Naive thymus-derived CD4-positive, alpha-beta T cell (primary cell): ENCODE measurements at regions not wholly inside any gene's neighbourhood (a gene's known extent, or its start where the extent isn't known, plus 50 kb on each side); places are given as distances from the start of the nearest gene placed in this dataset.

ENCODE experiments used
- ATAC-seq: fragments of 150-1000 bp; cut with Tn5 transposase; 2 replicates; pipeline ENCODE4 v1.10.0; 2021; ENCODE audit warnings: mild to moderate bottlenecking, moderate library complexity
- CTCF ChIA-PET: fragments of 350-600 bp; sonication (Branson Sonifier 250); formaldehyde crosslinking; loops from one replicate; lab custom pipeline; 2021; ENCODE audit warnings: antibody characterized with exemption; lab: Charles Lee
- POLR2A ChIA-PET: fragments of 350-600 bp; sonication (Branson Sonifier 250); formaldehyde crosslinking; loops from one replicate; lab custom pipeline; 2021; ENCODE audit warnings: antibody characterized with exemption, inconsistent platforms; lab: Charles Lee
- DNase-seq, 9 donors: peaks; one replicate each; pipeline versions ENCODE4 v3.0.0 to v3.0.0-alpha.2; 2020 to 2022; ENCODE audit warnings: mixed read lengths in 1 of 9
- H3K27ac ChIP-seq: one replicate; pipeline ENCODE4 v1.7.0; 2013; ENCODE audit warnings: mild to moderate bottlenecking, low read depth, low read length, moderate library complexity
- H3K27me3 ChIP-seq, 2 donors: one replicate each; pipeline ENCODE4 v1.7.0; 2013; ENCODE audit warnings: low read length in 2 of 2, mild to moderate bottlenecking in 2 of 2, moderate library complexity in 2 of 2; ENCODE audit not compliant: control insufficient read depth in 2 of 2, insufficient read depth in 2 of 2
- H3K36me3 ChIP-seq, 3 experiments: 1 replicate in 2 of 3; 2 replicates in 1 of 3; pipeline ENCODE4 v1.7.0; 2013; ENCODE audit warnings: low read length in 3 of 3, mild to moderate bottlenecking in 3 of 3, moderate library complexity in 1 of 3; ENCODE audit not compliant: insufficient read depth in 3 of 3, control insufficient read depth in 2 of 3
- H3K4me1 ChIP-seq, 2 donors: one replicate each; pipeline ENCODE4 v1.7.0; 2013; ENCODE audit warnings: low read length in 2 of 2, mild to moderate bottlenecking in 2 of 2, moderate library complexity in 1 of 2; ENCODE audit not compliant: control insufficient read depth in 2 of 2, insufficient read depth in 2 of 2
- H3K4me3 ChIP-seq: 2 replicates; pipeline ENCODE4 v1.7.0; 2013; ENCODE audit warnings: mild to moderate bottlenecking, low read length
- H3K9me3 ChIP-seq, 3 experiments: 1 replicate in 2 of 3; 2 replicates in 1 of 3; pipeline ENCODE4 v1.7.0; 2013; ENCODE audit warnings: low read length in 3 of 3; ENCODE audit not compliant: control insufficient read depth in 2 of 3
- H3K27ac Mint-ChIP-seq, 9 donors: one replicate each; pipeline ENCODE4 v1.8.0; 2020 to 2022; ENCODE audit warnings: mixed read lengths in 9 of 9, mild to moderate bottlenecking in 8 of 9, moderate library complexity in 5 of 9, inconsistent platforms in 2 of 9
- H3K27me3 Mint-ChIP-seq, 5 donors: one replicate each; pipeline ENCODE4 v1.8.0; 2021 to 2022; ENCODE audit warnings: mixed read lengths in 5 of 5, mild to moderate bottlenecking in 1 of 5
- H3K36me3 Mint-ChIP-seq, 5 donors: one replicate each; pipeline ENCODE4 v1.8.0; 2020 to 2022; ENCODE audit warnings: mixed read lengths in 5 of 5, mild to moderate bottlenecking in 3 of 5, inconsistent platforms in 1 of 5
- H3K4me1 Mint-ChIP-seq, 7 donors: one replicate each; pipeline ENCODE4 v1.8.0; 2020 to 2022; ENCODE audit warnings: mixed read lengths in 7 of 7, mild to moderate bottlenecking in 3 of 7, inconsistent platforms in 1 of 7
- H3K4me3 Mint-ChIP-seq, 10 donors: one replicate each; pipeline ENCODE4 v1.8.0; 2020 to 2022; ENCODE audit warnings: mild to moderate bottlenecking in 10 of 10, mixed read lengths in 10 of 10, moderate library complexity in 6 of 10, inconsistent platforms in 2 of 10
- H3K9me3 Mint-ChIP-seq, 11 donors: one replicate each; pipeline ENCODE4 v1.8.0; 2020 to 2022; ENCODE audit warnings: mixed read lengths in 11 of 11, mild to moderate bottlenecking in 4 of 11, inconsistent platforms in 1 of 11, moderate library complexity in 1 of 11
- intact Hi-C, 2 donors: fragments of 100-400 bp; cut with micrococcal nuclease; formaldehyde crosslinking; loops; one replicate each; pipeline ENCODE4 v1.15.1; 2023

GRCh38 chr1:62977366-62977765, 193.4 kb downstream of the ATG4C start:
- no peaks in the 10 kb centered on the region for H3K36me3 ChIP-seq
- H3K9me3 ChIP-seq = no peaks in the 10 kb centered on the region
- no peaks in the 10 kb centered on the region for H3K4me1 ChIP-seq
- ChIA-PET CTCF (no interaction called here), POLR2A (no interaction called here)
- no peak for ATAC-seq
- Mint-ChIP-seq H3K4me3 (no peak overlapping the region), H3K9me3 (no peaks in the 10 kb centered on the region), H3K36me3 (no peaks in the 10 kb centered on the region), H3K4me1 (no peaks in the 10 kb centered on the region), H3K27ac (no peak overlapping the region), H3K27me3 (peaks cover 0 to 11% (median 7%) of the 10 kb centered on the region in 5 donors)
- H3K27ac ChIP-seq = no peak overlapping the region
- DNase-seq = no peak
- no peaks in the 10 kb centered on the region for H3K27me3 ChIP-seq
- intact Hi-C loops = no loop called here
- H3K4me3 ChIP-seq = no peak overlapping the region

GRCh38 chr1:62978741-62979140, 194.8 kb downstream of the ATG4C start:
- no peaks in the 10 kb centered on the region for H3K9me3 ChIP-seq
- H3K27ac Mint-ChIP-seq = no peak overlapping the region
- peaks cover 0 to 11% (median 7%) of the 10 kb centered on the region in 5 donors for H3K27me3 Mint-ChIP-seq
- H3K4me3 Mint-ChIP-seq = no peak overlapping the region
- H3K27ac ChIP-seq = no peak overlapping the region
- no peaks in the 10 kb centered on the region for H3K27me3 ChIP-seq
- H3K4me3 ChIP-seq = no peak overlapping the region
- ChIA-PET POLR2A (no interaction called here), CTCF (interaction anchor here (0.6 kb wide), 1 partner anchor 43 kb away, joined by 3 read pairs; no protein-coding TSS in a partner anchor)
- intact Hi-C loops = no loop called here
- H3K4me1 Mint-ChIP-seq = no peaks in the 10 kb centered on the region
- H3K36me3 ChIP-seq = no peaks in the 10 kb centered on the region
- DNase-seq (no peak), ATAC-seq (no peak)
- no peaks in the 10 kb centered on the region for H3K4me1 ChIP-seq
- no peaks in the 10 kb centered on the region for H3K9me3 Mint-ChIP-seq
- H3K36me3 Mint-ChIP-seq = no peaks in the 10 kb centered on the region

GRCh38 chr1:62981434-62981833, 197.5 kb downstream of the ATG4C start:
- Mint-ChIP-seq H3K4me3 (no peak overlapping the region), H3K36me3 (no peaks in the 10 kb centered on the region), H3K4me1 (no peaks in the 10 kb centered on the region), H3K9me3 (no peaks in the 10 kb centered on the region), H3K27ac (no peak overlapping the region), H3K27me3 (peaks cover 0 to 27% (median 15%) of the 10 kb centered on the region in 5 donors)
- DNase-seq (no peak), ATAC-seq (no peak)
- ChIA-PET CTCF (no interaction called here), POLR2A (no interaction called here)
- no peak overlapping the region for H3K27ac ChIP-seq
- no peaks in the 10 kb centered on the region for H3K4me1 ChIP-seq
- H3K36me3 ChIP-seq = no peaks in the 10 kb centered on the region
- H3K27me3 ChIP-seq = no peaks in the 10 kb centered on the region
- no peaks in the 10 kb centered on the region for H3K9me3 ChIP-seq
- intact Hi-C loops = no loop called here
- H3K4me3 ChIP-seq = no peak overlapping the region

- Mint-ChIP-seq H3K36me3 (no peaks in the 10 kb centered on the region), H3K27me3 (peaks cover 0 to 54% (median 35%) of the 10 kb centered on the region in 5 donors), H3K4me1 (no peaks in the 10 kb centered on the region), H3K9me3 (peaks cover 0 to 5% (median 0%) of the 10 kb centered on the region in 11 donors), H3K4me3 (no peak overlapping the region), H3K27ac (no peak overlapping the region)
- no peak for ATAC-seq
- ChIA-PET CTCF (no interaction called here), POLR2A (no interaction called here)
- DNase-seq = no peak
- Histone ChIP-seq H3K4me3 (no peak overlapping the region), H3K27me3 (no peaks in the 10 kb centered on the region), H3K9me3 (no peaks in the 10 kb centered on the region), H3K36me3 (no peaks in the 10 kb centered on the region), H3K4me1 (no peaks in the 10 kb centered on the region), H3K27ac (no peak overlapping the region)
- intact Hi-C loops = no loop called here
Measured at GRCh38 chr1:62988867-62989266, 204.9 kb downstream of the ATG4C start.

GRCh38 chr1:62989497-62989896, 205.6 kb downstream of the ATG4C start:
- peaks cover 0 to 51% (median 36%) of the 10 kb centered on the region in 5 donors for H3K27me3 Mint-ChIP-seq
- no peaks in the 10 kb centered on the region for H3K4me1 ChIP-seq
- no peak overlapping the region for H3K4me3 Mint-ChIP-seq
- H3K4me3 ChIP-seq = no peak overlapping the region
- no peak overlapping the region for H3K27ac ChIP-seq
- DNase-seq (no peak), ATAC-seq (no peak)
- no peaks in the 10 kb centered on the region for H3K9me3 ChIP-seq
- no peak overlapping the region for H3K27ac Mint-ChIP-seq
- ChIA-PET CTCF (no interaction called here), POLR2A (no interaction called here)
- no peaks in the 10 kb centered on the region for H3K4me1 Mint-ChIP-seq
- no peaks in the 10 kb centered on the region for H3K36me3 Mint-ChIP-seq
- peaks cover 0 to 5% (median 0%) of the 10 kb centered on the region in 11 donors for H3K9me3 Mint-ChIP-seq
- no peaks in the 10 kb centered on the region for H3K36me3 ChIP-seq
- intact Hi-C loops = no loop called here
- H3K27me3 ChIP-seq = no peaks in the 10 kb centered on the region

GRCh38 chr1:62991152-62991551, 207.2 kb downstream of the ATG4C start:
- DNase-seq = no peak
- CTCF ChIA-PET = no interaction called here
- peaks cover 0 to 44% (median 34%) of the 10 kb centered on the region in 5 donors for H3K27me3 Mint-ChIP-seq

GRCh38 chr1:62993844-62994243, 209.9 kb downstream of the ATG4C start:
- DNase-seq (no peak), ATAC-seq (no peak)
- Mint-ChIP-seq H3K4me3 (no peak overlapping the region), H3K27me3 (peaks cover 0 to 41% (median 30%) of the 10 kb centered on the region in 5 donors), H3K36me3 (no peaks in the 10 kb centered on the region), H3K27ac (no peak overlapping the region), H3K9me3 (no peaks in the 10 kb centered on the region), H3K4me1 (peaks cover 0 to 1% (median 0%) of the 10 kb centered on the region in 7 donors)
- Histone ChIP-seq H3K36me3 (no peaks in the 10 kb centered on the region), H3K4me1 (no peaks in the 10 kb centered on the region), H3K9me3 (no peaks in the 10 kb centered on the region), H3K27ac (no peak overlapping the region), H3K4me3 (no peak overlapping the region), H3K27me3 (no peaks in the 10 kb centered on the region)
- POLR2A ChIA-PET = no interaction called here
- CTCF ChIA-PET = no interaction called here
- intact Hi-C loops = no loop called here

More at GRCh38 chr1:62991152-62991551, 207.2 kb downstream of the ATG4C start:
- Histone ChIP-seq H3K27me3 (no peaks in the 10 kb centered on the region), H3K4me3 (no peak overlapping the region), H3K27ac (no peak overlapping the region), H3K4me1 (no peaks in the 10 kb centered on the region), H3K36me3 (no peaks in the 10 kb centered on the region), H3K9me3 (no peaks in the 10 kb centered on the region)
- no peak for ATAC-seq
- Mint-ChIP-seq H3K27ac (no peak overlapping the region), H3K9me3 (peaks cover 0 to 5% (median 0%) of the 10 kb centered on the region in 11 donors), H3K4me1 (peaks cover 0 to 1% (median 0%) of the 10 kb centered on the region in 7 donors), H3K4me3 (no peak overlapping the region), H3K36me3 (no peaks in the 10 kb centered on the region)
- POLR2A ChIA-PET = no interaction called here
- intact Hi-C loops = no loop called here
